Common myeloid progenitor, CD34-positive (primary cell): ENCODE measurements at regions not wholly inside any gene's neighbourhood (a gene's known extent, or its start where the extent isn't known, plus 50 kb on each side); places are given as distances from the start of the nearest gene placed in this dataset.
"Not testable (repeated sequence)": the region's sequence is repeated elsewhere in the genome, so short reads cannot be mapped to it uniquely, and the experiment has no call there.

Experiments used
- CTCF ChIA-PET: fragments of 350-600 bp; sonication (Branson Sonifier 250); formaldehyde crosslinking; loops from one replicate; lab custom pipeline; 2021; ENCODE audit warnings: antibody characterized with exemption; lab: Charles Lee
- POLR2A ChIA-PET: fragments of 350-600 bp; sonication (Branson Sonifier 250); formaldehyde crosslinking; loops from one replicate; lab custom pipeline; 2021; ENCODE audit warnings: antibody characterized with exemption; lab: Charles Lee
- DNase-seq, 3 donors: peaks; one replicate each; pipeline versions ENCODE4 v3.0.0 to v3.0.0-alpha.2; 2013
- H3K27ac ChIP-seq, 2 experiments: 1 replicate in 1 of 2; 2 replicates in 1 of 2; pipeline ENCODE4 v1.7.0; 2013; ENCODE audit warnings: inconsistent platforms in 2 of 2, low read length in 2 of 2, mild to moderate bottlenecking in 2 of 2, low read depth in 1 of 2, moderate library complexity in 1 of 2; ENCODE audit not compliant: severe bottlenecking in 2 of 2, insufficient read depth in 1 of 2, poor library complexity in 1 of 2
- H3K27me3 ChIP-seq, 5 experiments: replicated peaks in 2 of 5; 1 replicate in 3 of 5; 2 replicates in 2 of 5; pipeline versions ENCODE4 v1.6.1 to v1.7.0; 2013; ENCODE audit warnings: low read length in 4 of 5, mild to moderate bottlenecking in 2 of 5, moderate library complexity in 2 of 5, inconsistent platforms in 1 of 5; ENCODE audit not compliant: insufficient read depth in 5 of 5, control insufficient read depth in 4 of 5
- H3K36me3 ChIP-seq, 4 experiments: 1 replicate in 2 of 4; 2 replicates in 2 of 4; pipeline versions ENCODE4 v1.6.1 to v1.7.0; 2013; ENCODE audit warnings: low read length in 3 of 4, control low read depth in 1 of 4, mild to moderate bottlenecking in 1 of 4; ENCODE audit not compliant: control insufficient read depth in 4 of 4, insufficient read depth in 4 of 4
- H3K4me1 ChIP-seq, 4 experiments: 1 replicate in 3 of 4; 2 replicates in 1 of 4; pipeline versions ENCODE4 v1.6.1 to v1.7.1; 2013; ENCODE audit warnings: low read length in 3 of 4, mild to moderate bottlenecking in 3 of 4, control low read depth in 1 of 4, inconsistent platforms in 1 of 4, moderate library complexity in 1 of 4; ENCODE audit not compliant: control insufficient read depth in 4 of 4, insufficient read depth in 4 of 4; ENCODE audit errors: control extremely low read depth in 1 of 4
- H3K4me3 ChIP-seq, 7 experiments: 1 replicate in 4 of 7; 2 replicates in 3 of 7; pipeline versions ENCODE4 v1.5.1 to v1.7.0; 2013; ENCODE audit warnings: mild to moderate bottlenecking in 7 of 7, low read length in 6 of 7, moderate library complexity in 6 of 7, inconsistent platforms in 2 of 7, low read depth in 2 of 7, control low read depth in 1 of 7; ENCODE audit not compliant: insufficient read depth in 4 of 7, control insufficient read depth in 1 of 7; ENCODE audit errors: extremely low read depth in 1 of 7
- H3K9me3 ChIP-seq, 5 experiments: 1 replicate in 4 of 5; 2 replicates in 1 of 5; pipeline versions ENCODE4 v1.6.1 to v1.7.1; 2013; ENCODE audit warnings: low read length in 4 of 5, mild to moderate bottlenecking in 2 of 5, inconsistent platforms in 1 of 5, low read depth in 1 of 5, moderate library complexity in 1 of 5; ENCODE audit not compliant: control insufficient read depth in 4 of 5, insufficient read depth in 2 of 5; ENCODE audit errors: control extremely low read depth in 1 of 5
- WGBS: methylation state at CpG from one replicate; pipeline ENCODE4 v1.1.5; 2013; ENCODE audit not compliant: insufficient coverage; 5-methylcytosine and 5-hydroxymethylcytosine counted together

- Histone ChIP-seq H3K27ac (no peak overlapping the region), H3K4me3 (no peak overlapping the region), H3K27me3 (no peaks in the 10 kb centered on the region), H3K36me3 (no peaks in the 10 kb centered on the region), H3K4me1 (no peaks in the 10 kb centered on the region), H3K9me3 (no peaks in the 10 kb centered on the region)
- ChIA-PET CTCF (no interaction called here), POLR2A (no interaction called here)
- no peak for DNase-seq
- 45% methylated on average over 2 of the region's 2 CpGs for WGBS
These were observed 492.6 kb downstream of the KCNT2 start for GRCh38 chr1:196115646-196116045.

- Histone ChIP-seq H3K27ac (no peak overlapping the region), H3K36me3 (no peaks in the 10 kb centered on the region), H3K4me1 (no peaks in the 10 kb centered on the region), H3K27me3 (no peaks in the 10 kb centered on the region), H3K4me3 (no peak overlapping the region), H3K9me3 (peaks cover 0 to 5% (median 0%) of the 10 kb centered on the region in 5 experiments)
- ChIA-PET POLR2A (interaction anchor here (0.6 to 0.7 kb wide), 2 partner anchors 40 to 1010 kb away, joined by 3 read pairs; no protein-coding TSS in a partner anchor), CTCF (no interaction called here)
- DNase-seq: no peak
- WGBS: 100% methylated on average over 1 of the region's 3 CpGs
These were observed 494.0 kb downstream of the KCNT2 start for GRCh38 chr1:196114193-196114592.

GRCh38 chr1:196108990-196109389, 499.2 kb downstream of the KCNT2 start:
- DNase-seq, H3K36me3 ChIP-seq, H3K9me3 ChIP-seq, CTCF ChIA-PET, H3K4me3 ChIP-seq, H3K27me3 ChIP-seq, POLR2A ChIA-PET, H3K4me1 ChIP-seq, H3K27ac ChIP-seq: not testable (repeated sequence)
- 93% methylated on average over 2 of the region's 5 CpGs for WGBS

GRCh38 chr1:196105901-196106300, 502.3 kb downstream of the KCNT2 start:
- H3K4me1 ChIP-seq: no peaks in the 10 kb centered on the region
- no peak overlapping the region for H3K27ac ChIP-seq
- peaks cover 2 to 11% (median 3%) of the 10 kb centered on the region in 5 experiments for H3K9me3 ChIP-seq
- H3K36me3 ChIP-seq: no peaks in the 10 kb centered on the region
- no peak overlapping the region for H3K4me3 ChIP-seq
- ChIA-PET CTCF (no interaction called here), POLR2A (no interaction called here)
- H3K27me3 ChIP-seq: no peaks in the 10 kb centered on the region
- WGBS: no CpG with 5 or more reads among the region's 3 CpGs
- no peak for DNase-seq

GRCh38 chr1:196102826-196103225, 505.4 kb downstream of the KCNT2 start:
- Histone ChIP-seq H3K27me3 (no peaks in the 10 kb centered on the region), H3K9me3 (peaks cover 0 to 10% (median 4%) of the 10 kb centered on the region in 5 experiments), H3K4me1 (no peaks in the 10 kb centered on the region), H3K27ac (no peak overlapping the region), H3K36me3 (no peaks in the 10 kb centered on the region), H3K4me3 (no peak overlapping the region)
- no peak for DNase-seq
- WGBS: no CpG with 5 or more reads among the region's 1 CpG
- ChIA-PET CTCF (no interaction called here), POLR2A (no interaction called here)

- CTCF ChIA-PET: no interaction called here
- peaks cover 0 to 9% (median 4%) of the 10 kb centered on the region in 5 experiments for H3K9me3 ChIP-seq
These were observed 510.2 kb downstream of the KCNT2 start for GRCh38 chr1:196098000-196098399.

GRCh38 chr1:196094821-196095220, 513.4 kb downstream of the KCNT2 start:
- ChIA-PET CTCF (no interaction called here), POLR2A (no interaction called here)
- no peak for DNase-seq
- Histone ChIP-seq H3K4me3 (no peak overlapping the region), H3K4me1 (peaks cover 0 to 8% (median 5%) of the 10 kb centered on the region in 4 experiments), H3K27me3 (no peaks in the 10 kb centered on the region), H3K27ac (no peak overlapping the region), H3K9me3 (no peaks in the 10 kb centered on the region), H3K36me3 (no peaks in the 10 kb centered on the region)
- WGBS: no CpG with 5 or more reads among the region's 1 CpG

More at GRCh38 chr1:196098000-196098399, 510.2 kb downstream of the KCNT2 start:
- POLR2A ChIA-PET: no interaction called here
- DNase-seq: no peak
- no peak overlapping the region for H3K4me3 ChIP-seq
- no peaks in the 10 kb centered on the region for H3K36me3 ChIP-seq
- H3K4me1 ChIP-seq: no peaks in the 10 kb centered on the region
- no peak overlapping the region for H3K27ac ChIP-seq
- no peaks in the 10 kb centered on the region for H3K27me3 ChIP-seq
